Forelimb muscle (tissue), 1 donor: ENCODE measurements at regions not wholly inside any gene's neighbourhood (a gene's known extent, or its start where the extent isn't known, plus 50 kb on each side); places are given as distances from the start of the nearest gene placed in this dataset.

ENCODE experiments used
- DNase-seq: peaks from one replicate; pipeline ENCODE4 v3.0.0-alpha.2; 2013; ENCODE audit warnings: low read depth

GRCh38 chr9:1267141-1267570 lies 217.0 kb downstream of the DMRT2 start:
- no peak for DNase-seq

- no peak for DNase-seq
These were observed 217.4 kb downstream of the DMRT2 start for GRCh38 chr9:1267581-1267980.

DNA sequence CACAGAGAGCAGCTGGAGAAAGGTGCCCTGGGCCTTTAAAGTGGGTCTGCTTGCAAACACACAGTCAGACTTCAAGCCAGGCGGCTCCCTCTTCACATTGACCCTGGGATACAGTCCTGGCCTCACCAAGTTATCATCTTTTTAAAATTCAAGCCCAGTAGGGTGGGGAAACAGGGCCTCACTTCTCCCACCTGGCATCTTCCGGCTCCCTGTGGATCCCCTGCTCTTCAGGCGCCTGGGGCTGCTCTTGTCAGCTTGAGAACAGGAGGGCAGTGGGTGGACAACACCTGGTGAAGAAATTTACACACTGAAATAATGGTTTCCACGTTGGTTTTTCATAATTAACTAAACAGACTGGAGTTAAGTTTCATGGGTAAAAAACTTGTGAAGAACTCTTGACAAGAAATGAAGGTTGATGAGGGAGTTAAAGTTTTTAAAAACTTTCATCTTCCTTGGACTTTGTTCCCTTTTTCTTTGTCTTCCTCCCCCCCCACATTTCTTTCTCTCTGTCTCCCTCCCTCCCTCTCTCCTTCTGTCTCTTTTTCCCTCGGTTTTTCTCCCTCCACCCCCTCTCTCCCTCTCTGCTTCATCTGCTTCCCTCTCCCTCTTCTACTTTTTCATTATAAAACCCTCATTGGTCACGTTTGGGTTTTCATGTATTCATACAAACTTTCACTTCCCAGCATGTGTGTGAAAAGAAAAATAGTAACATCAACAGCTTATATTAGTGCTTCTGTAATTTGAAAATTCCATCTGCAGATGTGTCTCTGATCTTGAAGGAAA lies 219.6 kb downstream of the DMRT2 start:
- no peak for DNase-seq

DNA sequence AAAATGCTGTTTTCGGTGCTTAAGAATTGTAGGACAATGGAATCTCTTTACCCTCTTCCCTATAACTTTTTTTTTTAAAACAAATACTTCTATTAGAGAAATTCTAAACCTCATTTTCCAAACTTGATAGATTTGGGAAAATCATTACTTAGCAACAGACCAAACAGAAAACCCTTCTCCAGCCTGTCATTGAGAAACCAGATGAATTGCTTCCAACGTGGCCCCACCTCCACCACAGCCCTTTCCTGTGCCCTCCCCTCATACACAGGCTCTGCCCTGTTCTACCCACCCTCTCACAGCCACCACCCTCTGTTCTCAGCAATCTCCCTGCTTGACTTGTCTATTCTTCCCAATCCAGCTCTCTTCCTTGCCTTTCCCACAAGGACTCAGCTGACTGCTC lies 221.2 kb downstream of the DMRT2 start:
- no peak for DNase-seq

DNA sequence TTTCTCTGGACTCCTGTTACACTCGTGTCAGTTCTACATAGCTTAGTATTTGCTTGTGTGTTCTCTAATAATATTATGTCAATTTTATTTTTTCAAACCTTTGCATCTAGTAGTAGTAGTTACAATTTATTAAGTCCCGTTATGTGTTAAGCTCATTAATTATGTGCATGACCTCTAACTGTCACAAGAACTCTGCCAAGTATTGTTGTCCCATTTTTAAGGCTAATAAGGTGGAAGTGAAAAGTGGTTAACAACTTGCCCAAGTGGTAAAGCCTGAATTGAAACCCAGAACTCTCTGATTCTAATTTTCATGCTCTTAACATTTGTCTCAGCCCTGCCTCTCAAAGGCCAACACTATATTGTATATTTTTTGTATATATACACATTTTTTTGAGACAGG lies 221.6 kb downstream of the DMRT2 start:
- no peak for DNase-seq

DNA sequence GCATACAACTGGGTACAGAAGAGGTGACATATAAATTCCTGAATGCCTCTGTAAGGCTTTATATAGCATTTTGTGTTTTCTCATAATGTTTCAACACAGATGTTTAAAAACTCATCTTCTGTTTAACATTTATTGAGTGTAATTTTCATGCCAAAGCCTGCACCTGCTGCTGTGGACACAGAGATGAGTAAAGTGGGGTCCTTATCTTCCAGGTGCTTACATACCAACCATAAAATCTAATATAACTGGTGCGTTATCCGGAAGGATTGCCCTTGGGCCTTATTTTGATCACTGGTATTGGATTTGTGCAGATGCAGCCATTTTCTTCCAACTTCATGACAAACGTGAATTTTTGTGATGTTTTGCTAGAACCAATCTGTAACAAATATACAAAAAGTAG lies 222.3 kb downstream of the DMRT2 start:
- no peak for DNase-seq

- no peak for DNase-seq
These were observed 223.7 kb downstream of the DMRT2 start for GRCh38 chr9:1273859-1274258.

DNA sequence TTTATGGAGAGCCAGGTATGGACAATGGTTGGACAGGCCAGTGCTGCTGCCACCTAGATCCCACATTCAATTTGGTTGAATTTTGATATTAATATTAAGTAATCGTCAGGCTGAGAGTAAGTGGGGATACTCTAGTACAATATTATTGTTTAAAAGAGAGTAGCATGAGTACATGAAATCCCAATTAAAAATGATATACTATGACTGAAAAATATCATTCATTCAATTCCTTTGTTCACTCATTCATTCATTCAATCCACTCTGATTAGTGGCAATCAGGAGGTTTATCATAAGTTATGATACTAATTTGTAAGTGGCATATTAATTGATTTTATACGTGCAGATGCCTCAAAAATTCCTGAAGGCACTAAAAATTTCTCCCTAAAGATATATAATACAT lies 224.2 kb downstream of the DMRT2 start:
- no peak for DNase-seq

DNA sequence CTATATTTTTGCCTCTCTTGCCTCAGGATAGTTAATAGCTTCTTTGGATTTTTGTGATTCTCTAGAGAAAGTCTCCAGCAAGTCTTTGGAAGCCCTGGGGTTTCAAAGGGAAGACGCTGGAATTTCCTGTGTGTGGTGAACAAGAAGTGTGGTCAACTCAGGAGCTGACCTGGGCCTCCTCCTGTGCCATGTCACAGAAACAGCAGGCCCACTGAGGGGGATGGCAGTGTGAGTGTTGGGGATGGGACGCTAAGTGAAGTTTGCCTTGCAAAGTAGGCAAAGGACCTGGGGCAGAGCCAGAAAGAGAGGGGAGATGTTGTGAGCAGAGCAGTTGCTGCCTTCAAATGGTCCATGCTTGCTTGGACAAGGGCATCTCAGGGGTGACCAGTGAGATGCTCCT lies 226.3 kb downstream of the DMRT2 start:
- no peak for DNase-seq

GRCh38 chr9:1284727-1285126 lies 234.6 kb downstream of the DMRT2 start:
- DNase-seq = no peak

DNA sequence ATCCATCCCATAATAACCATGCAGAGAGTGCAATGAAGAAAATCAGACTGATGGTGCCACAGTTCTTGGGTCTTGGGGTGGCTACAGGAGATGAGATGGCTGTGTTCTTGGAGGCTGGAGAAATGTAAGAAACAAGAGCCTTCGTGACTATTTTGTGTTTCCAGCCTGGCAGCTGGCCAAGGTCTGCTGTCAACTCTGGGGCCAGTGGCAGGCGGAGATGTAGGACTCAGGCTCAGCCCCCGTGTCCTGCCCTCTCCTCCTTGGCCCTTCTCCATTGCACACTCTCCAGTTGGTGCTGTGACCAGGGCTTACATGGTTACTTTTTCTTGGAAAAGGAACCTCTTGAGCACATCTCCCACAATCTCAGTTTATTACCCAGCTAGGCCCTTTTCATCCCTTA lies 235.4 kb downstream of the DMRT2 start:
- DNase-seq = no peak

DNA sequence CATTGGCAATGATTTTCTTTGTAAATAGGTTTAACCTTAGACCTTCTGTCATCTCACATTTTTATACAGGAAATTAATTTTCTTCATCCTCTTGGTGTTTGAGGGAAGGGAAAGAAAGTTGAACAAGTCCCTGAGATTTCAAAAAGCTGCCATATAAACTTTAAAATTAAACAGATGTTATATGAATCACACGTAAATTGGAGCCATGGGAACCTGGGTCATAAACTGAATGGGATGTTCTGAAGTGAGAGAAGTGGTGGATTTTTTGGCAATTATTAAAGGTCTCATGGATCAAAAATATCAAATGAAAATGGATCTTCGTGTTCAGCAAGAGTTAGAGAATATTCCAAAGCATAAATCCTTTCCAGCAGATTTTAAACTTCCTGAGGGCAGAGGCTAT lies 242.2 kb downstream of the DMRT2 start:
- no peak for DNase-seq

DNA sequence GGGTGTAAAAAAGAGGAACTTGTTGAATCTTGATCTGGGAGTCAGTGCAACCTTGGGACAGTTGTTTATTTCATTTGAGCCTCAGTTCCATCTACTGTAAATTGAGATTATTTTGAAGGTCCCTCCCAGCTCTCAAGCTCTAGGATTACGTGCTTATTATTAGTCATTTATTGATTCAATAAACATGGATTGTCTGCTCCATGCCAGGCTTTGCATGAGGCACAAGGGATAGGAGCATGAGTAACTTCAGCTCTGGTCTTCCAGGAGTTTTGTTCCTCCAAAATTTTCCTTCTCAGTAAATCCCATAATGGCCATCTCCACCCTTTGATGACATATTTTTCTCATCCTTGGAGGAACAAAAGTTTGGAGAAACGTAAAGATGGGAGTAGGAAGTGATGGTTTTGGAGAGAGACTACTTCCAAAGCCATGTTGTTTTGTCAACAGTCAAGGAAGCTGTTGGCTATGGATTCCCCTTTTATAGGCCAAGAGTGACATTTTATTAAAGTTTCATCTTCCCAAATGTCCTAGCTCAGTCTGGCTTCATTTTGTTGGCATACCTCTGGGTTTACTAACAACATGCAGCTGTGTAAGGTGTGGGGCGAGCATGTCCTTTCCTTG lies 244.6 kb downstream of the DMRT2 start:
- DNase-seq = peak; percentile 44

- no peak for DNase-seq
These were observed 246.2 kb downstream of the DMRT2 start for GRCh38 chr9:1296331-1296730.

GRCh38 chr9:1298046-1298445 lies 247.9 kb downstream of the DMRT2 start:
- no peak for DNase-seq

DNA sequence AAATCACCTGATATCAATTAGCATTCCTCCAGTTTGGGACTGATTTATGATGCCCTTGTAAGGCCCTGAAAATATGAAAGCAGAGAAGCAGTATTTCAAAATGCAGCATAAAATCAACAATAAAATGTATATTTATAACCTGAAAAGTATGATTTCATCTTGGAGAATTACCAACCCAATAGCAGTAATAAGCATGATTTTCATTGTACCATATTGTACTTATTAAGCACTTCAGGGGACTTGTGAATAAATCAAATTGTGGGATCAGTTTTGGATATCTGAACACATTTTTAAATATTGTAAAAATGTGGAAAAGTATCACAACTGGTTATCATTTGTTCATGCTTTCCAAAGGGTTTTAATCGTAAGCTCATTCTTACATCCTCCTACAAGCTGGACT lies 250.8 kb downstream of the DMRT2 start:
- no peak for DNase-seq

DNA sequence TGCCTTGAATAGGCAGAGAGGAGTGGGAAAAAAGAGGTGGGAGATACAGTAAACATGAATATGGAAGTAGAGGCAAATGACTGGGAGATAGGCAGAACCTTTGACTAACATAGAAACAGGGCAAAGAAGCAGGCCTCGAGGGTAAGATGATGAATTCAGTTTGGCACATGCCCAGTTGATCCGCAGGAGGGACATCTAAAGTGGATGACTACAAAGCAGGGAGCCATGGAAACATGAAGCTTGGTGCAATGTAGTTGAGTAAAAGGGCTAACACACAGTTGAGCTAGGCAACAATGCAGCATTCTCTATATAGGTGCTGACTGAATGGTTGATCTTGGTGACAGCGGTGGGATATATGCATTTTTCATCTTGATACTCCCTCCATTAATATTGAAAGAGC lies 253.8 kb downstream of the DMRT2 start:
- DNase-seq = no peak

- DNase-seq = no peak
These were observed 261.4 kb downstream of the DMRT2 start for GRCh38 chr9:1311462-1312042.

GRCh38 chr9:1319436-1319835 lies 269.3 kb downstream of the DMRT2 start:
- no peak for DNase-seq

DNA sequence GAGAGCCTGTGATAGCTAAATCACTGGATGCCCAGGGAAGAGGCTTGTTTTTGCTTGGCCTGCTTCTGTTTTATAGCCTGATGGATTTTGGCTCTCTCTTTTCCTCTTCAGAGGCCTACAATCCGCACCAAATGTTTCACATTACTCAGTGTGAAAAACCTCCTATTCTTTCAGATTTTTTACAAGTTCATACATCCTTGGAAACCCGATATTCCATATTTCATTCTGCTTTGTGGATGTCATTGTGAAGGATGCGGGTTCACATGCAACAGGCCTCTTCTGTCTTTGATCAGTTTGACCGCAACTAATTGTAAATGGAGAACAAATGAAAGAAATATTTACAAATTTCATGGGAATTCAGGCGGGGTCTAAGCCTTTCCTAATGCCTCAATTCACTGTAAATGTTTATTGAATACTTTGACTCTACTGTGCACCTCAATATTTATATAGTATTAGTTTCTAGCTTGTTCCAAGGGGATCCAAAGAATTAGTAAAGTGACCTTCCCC lies 269.9 kb downstream of the DMRT2 start:
- DNase-seq = no peak

GRCh38 chr9:1320607-1321195 lies 270.5 kb downstream of the DMRT2 start:
- DNase-seq = no peak

- DNase-seq = no peak
These were observed 277.3 kb downstream of the DMRT2 start for GRCh38 chr9:1327467-1327866.

GRCh38 chr9:1328341-1328740 lies 278.2 kb downstream of the DMRT2 start:
- DNase-seq = no peak
